Breast epithelium (tissue), 3 donors: ENCODE measurements at regions not wholly inside any gene's neighbourhood (a gene's known extent, or its start where the extent isn't known, plus 50 kb on each side); places are given as distances from the start of the nearest gene placed in this dataset.
"Not testable (repeated sequence)": the region's sequence is repeated elsewhere in the genome, so short reads cannot be mapped to it uniquely, and the experiment has no call there.

Source experiments
- CTCF ChIP-seq, 3 donors: fragments of 450-650 bp; IDR thresholded peaks; one replicate each; pipeline ENCODE4 v1.5.1; 2016 to 2017; ENCODE audit warnings: antibody characterized with exemption in 3 of 3, mild to moderate bottlenecking in 3 of 3, moderate library complexity in 3 of 3
- POLR2A ChIP-seq: fragments of 450-650 bp; IDR thresholded peaks from one replicate; pipeline ENCODE4 v1.6.1; 2016; ENCODE audit warnings: antibody characterized with exemption, mild to moderate bottlenecking, moderate library complexity
- POLR2AphosphoS5 ChIP-seq, 3 donors: sonication (generic); formaldehyde crosslinking; IDR thresholded peaks; one replicate each; pipeline ENCODE4 v1.6.1; 2017; ENCODE audit warnings: antibody characterized with exemption in 3 of 3

DNA sequence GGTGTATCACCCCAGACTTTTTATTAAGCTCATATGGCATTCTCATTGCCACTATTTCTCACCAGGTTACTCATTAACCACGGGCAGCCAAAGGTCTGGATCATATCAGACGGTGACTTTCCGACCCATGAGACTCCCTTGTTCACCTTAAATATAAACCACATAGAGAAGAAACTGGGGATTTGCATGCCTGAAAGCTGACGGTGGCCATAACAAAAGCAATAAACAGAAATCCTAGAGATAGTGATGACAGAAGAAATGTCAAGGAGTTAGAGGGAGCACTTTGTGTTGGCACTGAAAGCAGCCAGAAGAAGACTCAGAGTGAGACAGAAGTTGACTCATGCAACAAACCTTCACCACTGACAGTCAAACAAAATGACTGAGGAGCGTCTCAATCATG lies 402.4 kb upstream of the SPATA31A3 start:
- TF ChIP-seq CTCF (IDR thresholded peaks at IDR 0.05); POLR2A; POLR2AphosphoS5 (IDR thresholded peaks at IDR 0.05): not testable (repeated sequence)
